Heart right ventricle (tissue), 16 donors: ENCODE measurements at regions not wholly inside any gene's neighbourhood (a gene's known extent, or its start where the extent isn't known, plus 50 kb on each side); places are given as distances from the start of the nearest gene placed in this dataset.

Source experiments
- ATAC-seq, 8 donors: fragments of 200-7000 bp; cut with Tn5 transposase; one replicate each; pipeline ENCODE4 v1.9.1; 2020; ENCODE audit warnings: mild to moderate bottlenecking in 8 of 8, moderate library complexity in 8 of 8, moderate number of reproducible peaks in 1 of 8
- DNase-seq, 2 donors: peaks; one replicate each; pipeline ENCODE4 v3.0.0-alpha.2; 2020
- H3K27ac ChIP-seq, 10 donors: fragments of 200-600 bp; sonication (generic) in 2 of 10; one replicate each; pipeline versions ENCODE4 v1.5.0 to v1.8.0; 2020 to 2022; ENCODE audit warnings: mild to moderate bottlenecking in 3 of 10
- H3K27me3 ChIP-seq, 7 donors: fragments of 200-600 bp; one replicate each; pipeline ENCODE4 v1.8.0; 2021 to 2022; ENCODE audit warnings: mild to moderate bottlenecking in 2 of 7
- H3K36me3 ChIP-seq, 9 donors: fragments of 200-600 bp; sonication (generic) in 1 of 9; one replicate each; pipeline versions ENCODE4 v1.5.0 to v1.8.0; 2020 to 2022; ENCODE audit warnings: mild to moderate bottlenecking in 2 of 9
- H3K4me1 ChIP-seq, 9 donors: fragments of 200-600 bp; sonication (generic) in 1 of 9; one replicate each; pipeline versions ENCODE4 v1.5.0 to v1.8.0; 2020 to 2022; ENCODE audit warnings: mild to moderate bottlenecking in 4 of 9
- H3K4me3 ChIP-seq, 10 donors: fragments of 200-600 bp; sonication (generic) in 2 of 10; one replicate each; pipeline versions ENCODE4 v1.5.0 to v1.8.0; 2020 to 2022; ENCODE audit warnings: mild to moderate bottlenecking in 7 of 10, moderate library complexity in 2 of 10
- H3K9me3 ChIP-seq, 11 donors: fragments of 200-600 bp in 10 of 11; sonication (generic) in 2 of 11; one replicate each; pipeline versions ENCODE4 v1.5.0 to v1.8.0; 2013 to 2022; ENCODE audit warnings: mild to moderate bottlenecking in 2 of 11, control low read depth in 1 of 11, moderate library complexity in 1 of 11
- CTCF ChIP-seq, 9 donors: fragments of 200-600 bp; sonication (generic) in 2 of 9; IDR thresholded peaks; one replicate each; pipeline versions ENCODE4 v1.5.0 to v1.8.0; 2021 to 2022; ENCODE audit warnings: antibody characterized with exemption in 9 of 9, mild to moderate bottlenecking in 5 of 9, moderate library complexity in 1 of 9
- WGBS, 2 donors: extraction: QIAGEN DNeasy Blood & Tissue Kit; methylation state at CpG; one replicate each; pipeline ENCODE4 v1.1.7; 2013; ENCODE audit warnings: inconsistent platforms in 1 of 2; 5-methylcytosine and 5-hydroxymethylcytosine counted together
- intact Hi-C, 10 donors: fragments of 100-400 bp; cut with DNase I; formaldehyde crosslinking; loops; one replicate each; pipeline versions ENCODE4 v1.11.1 to v1.14.2; 2022
- donor health status: Arrhythmogenic right ventricular cardiomyopathy.
- donor health status: ischemic (EF 13 %, LVEDD 7.1; RV severe dilation, severe dysfunction).
- donor health status: healthy with polysubstance abuse.
- donor health status: DM: no; HTN: yes; CAD: no.
- donor health status: DM: no; HTN: no; CAD: no.
- donor health status: ischemic (EF 25% LVEDD 6.9; RV normal size, moderate dysfunction).
- donor health status: ischemic (EF 25% LVEDD 5.7; RV mildly dilated, moderate dysfunction).
- donor health status: healthy.
- donor health status: DM: yes; HTN: yes; CAD: no.
- donor health status: Ischemic cardiomyopathy.
- donor health status: ischemic (EF 35%, LVEDD 5.7; RV mildly dilated, moderate dysfunction).
- donor health status: nonischemic (EF 11% LVEDD 7.7; RV severe dilation, severe dysfunction).
- donor health status: DM: yes; HTN: yes; CAD: no.
- donor health status: PGD.
- donor health status: ischemic (EF 29% LVEDD 5.4; RV normal size, mild dysfunction).
- donor health status: nonischemic (EF 23%, LVEDD 6.1; RV moderate dilation, normal function).

- Histone ChIP-seq H3K4me3 (no peak overlapping the region), H3K4me1 (no peaks in the 10 kb centered on the region), H3K27ac (no peak overlapping the region), H3K9me3 (peaks cover 0 to 6% (median 0%) of the 10 kb centered on the region in 11 donors), H3K27me3 (no peaks in the 10 kb centered on the region), H3K36me3 (no peaks in the 10 kb centered on the region)
- intact Hi-C loops = no loop called here
- no peak for DNase-seq
- WGBS, 2 donors = 84% methylated on average over 14 of the region's 14 CpGs
- no peak for TF ChIP-seq CTCF (IDR thresholded peaks at IDR 0.05)
- ATAC-seq = no peak
Measured at GRCh38 chr2:5781679-5782078, 89.5 kb downstream of the SOX11 start.

GRCh38 chr2:5782103-5782502, 89.9 kb downstream of the SOX11 start:
- no peak overlapping the region for H3K27ac ChIP-seq
- DNase-seq (no peak), ATAC-seq (no peak)
- 88 to 91% methylated on average over 6 of the region's 6 CpGs for WGBS, 2 donors
- H3K27me3 ChIP-seq = no peaks in the 10 kb centered on the region
- no peak overlapping the region for H3K4me3 ChIP-seq
- H3K36me3 ChIP-seq = no peaks in the 10 kb centered on the region
- intact Hi-C loops = no loop called here
- no peaks in the 10 kb centered on the region for H3K4me1 ChIP-seq
- TF ChIP-seq CTCF (IDR thresholded peaks at IDR 0.05) = no peak
- peaks cover 0 to 10% (median 0%) of the 10 kb centered on the region in 11 donors for H3K9me3 ChIP-seq

GRCh38 chr2:5788447-5788846, 96.3 kb downstream of the SOX11 start:
- intact Hi-C loops = no loop called here
- peaks cover 0 to 45% (median 19%) of the 10 kb centered on the region in 11 donors for H3K9me3 ChIP-seq
- DNase-seq (no peak), ATAC-seq (no peak)
- TF ChIP-seq CTCF (IDR thresholded peaks at IDR 0.05) = no peak
- H3K4me1 ChIP-seq = no peaks in the 10 kb centered on the region
- no peaks in the 10 kb centered on the region for H3K27me3 ChIP-seq
- H3K27ac ChIP-seq = no peak overlapping the region
- H3K36me3 ChIP-seq = no peaks in the 10 kb centered on the region
- no peak overlapping the region for H3K4me3 ChIP-seq

- Histone ChIP-seq H3K27me3 (no peaks in the 10 kb centered on the region), H3K27ac (no peak overlapping the region), H3K36me3 (no peaks in the 10 kb centered on the region), H3K9me3 (peaks cover 0 to 42% (median 19%) of the 10 kb centered on the region in 11 donors), H3K4me1 (no peaks in the 10 kb centered on the region), H3K4me3 (no peak overlapping the region)
- intact Hi-C loops = no loop called here
- ATAC-seq = no peak
- DNase-seq = no peak
- TF ChIP-seq CTCF (IDR thresholded peaks at IDR 0.05) = no peak
- WGBS, 2 donors = 91% methylated on average over 7 of the region's 7 CpGs
Measured at GRCh38 chr2:5791371-5791770, 99.2 kb downstream of the SOX11 start.

- ATAC-seq (no peak), DNase-seq (no peak)
- Histone ChIP-seq H3K27ac (no peak overlapping the region), H3K4me3 (no peak overlapping the region), H3K4me1 (no peaks in the 10 kb centered on the region), H3K9me3 (peaks cover 0 to 16% (median 8%) of the 10 kb centered on the region in 11 donors), H3K36me3 (no peaks in the 10 kb centered on the region), H3K27me3 (no peaks in the 10 kb centered on the region)
- intact Hi-C loops = no loop called here
- TF ChIP-seq CTCF (IDR thresholded peaks at IDR 0.05) = no peak
- 74 to 80% methylated on average over 6 of the region's 6 CpGs for WGBS, 2 donors
Measured at GRCh38 chr2:5794012-5794411, 101.8 kb downstream of the SOX11 start.
